NCI-H524 treated with DMSO at 0.1 percent for 48 hours (cell line): ENCODE measurements at regions not wholly inside any gene's neighbourhood (a gene's known extent, or its start where the extent isn't known, plus 50 kb on each side); places are given as distances from the start of the nearest gene placed in this dataset.
A peak's percentile ranks its signal among the peaks of the same experiment; 100 is the strongest.

ENCODE experiments used
- DNase-seq: peaks from one replicate; lab custom pipeline; 2025; lab: John Stamatoyannopoulos, UW

DNA sequence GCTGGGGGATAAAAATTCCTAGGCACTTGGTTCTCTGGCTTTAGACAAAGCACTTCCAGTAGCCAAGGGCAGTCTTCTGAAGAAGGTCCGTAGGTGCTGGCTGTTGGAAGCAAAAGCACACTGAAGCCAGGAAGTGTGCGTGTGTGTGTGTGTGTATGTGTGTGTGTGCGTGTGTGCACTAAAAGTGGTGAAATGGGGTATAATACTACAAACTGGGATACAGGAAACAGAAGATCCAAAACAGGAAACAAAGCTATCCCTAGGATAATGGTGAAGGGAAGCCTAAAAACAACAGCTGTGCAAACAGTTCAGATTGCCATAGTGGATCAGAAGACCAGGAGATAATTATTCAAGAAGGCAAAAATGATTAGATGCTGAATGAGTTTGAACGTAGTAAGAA lies 103.4 kb downstream of the IL20RB start:
- DNase-seq, result no peak

DNA sequence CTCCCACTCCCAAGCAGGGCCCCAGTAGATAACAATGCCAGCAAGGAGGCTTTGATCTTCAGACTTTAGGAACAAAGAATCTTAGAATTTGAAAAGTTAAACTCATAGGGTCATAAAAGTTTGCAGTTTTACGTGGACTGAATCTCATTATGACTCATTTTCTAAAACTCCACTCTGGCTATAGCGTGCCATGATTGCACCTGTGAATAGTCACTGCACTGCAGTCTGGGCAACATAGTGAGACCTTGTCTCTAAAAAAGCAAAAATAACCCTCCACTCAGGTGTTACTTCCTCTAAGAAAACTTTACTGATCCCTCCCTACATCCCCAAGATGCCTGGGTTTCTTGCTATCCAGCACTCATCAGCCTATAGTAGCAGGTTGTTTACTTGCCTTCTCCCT lies 104.5 kb downstream of the IL20RB start:
- no peak for DNase-seq

DNA sequence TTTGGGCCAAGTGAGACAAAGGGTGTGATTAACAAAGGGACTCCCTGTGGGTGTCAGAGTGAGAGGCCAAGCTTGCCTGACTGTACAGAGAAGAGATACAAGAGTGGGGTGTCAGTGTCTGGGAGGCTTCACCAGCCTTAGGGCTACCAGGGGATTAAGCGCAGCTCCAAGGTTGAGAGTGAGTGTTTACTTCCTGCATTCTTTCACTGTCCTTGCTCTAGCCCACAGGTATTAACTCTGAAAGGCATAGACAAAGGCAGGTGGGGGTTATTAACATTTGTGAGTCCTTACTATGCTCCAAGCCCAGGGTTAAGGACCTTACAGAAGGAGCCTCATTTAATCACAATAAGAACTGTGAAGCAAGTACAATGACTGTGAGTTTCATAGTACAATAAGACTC lies 107.6 kb downstream of the IL20RB start:
- DNase-seq, result no peak

DNA sequence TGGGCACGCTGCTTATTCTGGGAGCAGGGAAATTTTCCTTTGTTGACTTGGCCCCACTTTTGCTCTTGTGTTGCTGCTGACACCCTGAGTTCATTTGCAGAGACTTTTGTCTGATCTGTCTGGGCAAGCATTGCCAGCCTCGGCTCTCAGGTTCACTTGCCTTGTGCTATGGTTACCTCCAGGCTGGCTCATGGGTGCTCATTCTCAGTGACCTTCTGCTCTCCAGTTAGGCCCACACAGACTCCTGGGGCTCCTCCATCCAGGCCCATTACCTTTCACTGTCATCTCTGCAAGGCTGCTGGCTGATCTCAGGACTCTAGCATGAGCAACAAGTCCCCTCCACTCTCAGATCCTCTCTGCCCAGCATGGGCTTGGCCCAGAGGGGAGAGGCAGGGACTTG lies 108.3 kb downstream of the IL20RB start:
- DNase-seq, result no peak

DNA sequence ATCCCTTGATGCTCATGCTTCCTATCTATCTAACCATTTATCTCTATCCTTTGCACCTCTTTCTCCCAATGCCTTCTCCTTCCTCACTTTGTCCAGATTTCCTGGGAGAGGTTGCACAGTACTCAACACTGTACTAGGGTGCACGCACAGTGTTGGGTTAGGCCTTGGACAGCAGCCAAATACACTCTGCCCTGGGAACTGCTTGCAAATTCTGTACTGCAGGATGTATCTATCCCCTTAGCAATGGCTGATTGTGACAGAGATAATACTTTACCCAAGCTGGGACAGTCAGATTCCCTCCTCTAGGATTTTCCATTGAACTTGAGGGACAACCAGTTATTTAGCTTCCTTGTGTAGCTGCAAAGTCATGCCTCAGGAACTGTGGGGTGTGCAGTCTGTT lies 113.3 kb downstream of the IL20RB start:
- no peak for DNase-seq

DNA sequence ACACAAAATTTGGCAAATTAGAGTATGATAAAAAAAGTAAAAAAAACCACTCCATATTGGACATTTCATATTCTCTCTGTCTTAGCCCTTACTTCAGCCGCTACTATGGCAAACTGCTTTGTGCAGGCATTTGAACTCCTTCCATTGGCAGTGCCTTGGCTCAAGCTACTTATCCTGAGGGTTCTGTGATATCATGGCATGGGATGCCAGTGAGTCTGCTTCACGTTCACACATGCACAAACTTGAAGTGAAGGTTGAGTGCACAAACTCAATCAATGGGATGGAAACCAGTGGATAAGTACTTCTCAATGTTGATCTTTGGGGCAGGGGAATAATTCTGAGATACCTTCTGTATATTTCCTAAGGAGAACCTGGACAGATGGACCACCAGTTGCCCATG lies 117.2 kb downstream of the IL20RB start:
- no peak for DNase-seq

DNA sequence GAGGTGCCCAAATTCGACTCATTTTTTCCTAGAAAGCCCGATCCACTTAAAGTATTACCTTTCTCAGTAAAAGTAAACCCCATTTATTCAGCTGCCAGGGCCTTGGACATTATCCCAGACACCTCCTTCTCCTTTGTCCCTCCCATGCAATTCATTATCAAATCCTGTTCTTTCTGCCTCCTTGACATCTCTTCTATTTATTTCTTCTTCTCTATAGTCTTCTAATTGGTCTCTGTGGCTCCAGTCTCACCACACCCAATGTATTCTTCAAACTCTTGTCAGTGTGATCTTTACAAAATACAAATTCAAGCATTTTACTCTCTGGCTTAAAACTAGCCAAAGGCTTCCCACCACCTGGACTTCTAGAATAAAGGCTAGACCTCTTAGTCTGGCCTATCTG lies 120.3 kb downstream of the IL20RB start:
- DNase-seq, result no peak

DNA sequence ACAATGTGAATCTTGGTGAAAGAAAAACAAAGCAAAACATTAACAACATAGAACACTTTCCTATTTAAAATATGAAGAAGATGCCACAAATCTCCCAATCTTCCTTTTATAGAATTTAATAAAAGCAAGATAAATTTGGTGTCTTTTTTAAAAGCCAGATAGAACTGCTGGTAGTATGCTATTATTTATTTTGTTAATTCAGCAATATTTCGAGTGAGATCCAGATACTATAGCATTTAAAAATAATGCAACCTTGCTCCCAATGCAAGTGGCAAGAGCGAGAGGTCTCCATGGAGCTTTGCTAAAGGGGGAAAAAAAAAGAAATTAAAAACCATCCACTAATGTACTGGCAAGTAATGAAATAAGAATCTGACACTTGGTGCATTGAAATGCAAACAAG lies 121.8 kb downstream of the IL20RB start:
- DNase-seq, result no peak

DNA sequence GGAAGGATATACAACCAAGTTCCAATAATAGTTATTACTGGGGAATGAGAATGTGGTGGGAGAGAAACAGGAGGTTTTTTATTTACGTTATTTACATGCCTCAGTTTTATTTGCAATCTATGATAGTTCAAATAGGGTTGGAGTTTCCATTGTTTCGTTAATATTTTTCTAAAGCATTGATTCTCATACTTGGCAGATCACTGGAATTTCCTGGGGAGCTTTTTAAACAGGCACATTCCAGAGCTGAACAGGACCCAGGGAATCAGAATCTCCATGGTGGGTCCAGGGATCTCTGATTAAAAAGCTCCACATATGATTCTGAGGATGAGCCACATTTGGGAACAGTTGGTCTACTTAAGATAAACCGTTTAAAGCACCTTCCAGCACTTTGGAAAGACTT lies 123.9 kb downstream of the IL20RB start:
- DNase-seq, result peak; percentile 91

DNA sequence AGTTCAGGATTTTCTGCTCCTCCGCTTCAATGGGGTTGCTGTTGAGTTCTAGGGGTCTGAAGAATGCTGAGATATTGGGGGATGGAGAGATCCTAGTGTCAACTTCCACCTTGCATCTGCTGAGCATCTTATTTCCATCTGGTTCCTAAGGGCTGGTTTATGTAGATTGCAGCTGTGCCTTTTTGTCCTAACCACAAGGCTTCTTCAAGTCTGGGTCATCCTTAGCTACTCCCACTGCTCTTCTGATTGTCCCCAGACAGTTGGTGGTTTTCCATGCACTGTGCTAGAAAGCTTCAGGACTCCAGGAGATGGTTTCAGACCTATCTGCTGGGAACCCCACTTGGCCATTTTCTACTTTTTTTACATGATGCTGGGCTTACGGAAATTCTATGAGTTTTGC lies 125.0 kb downstream of the IL20RB start:
- DNase-seq, result no peak

DNA sequence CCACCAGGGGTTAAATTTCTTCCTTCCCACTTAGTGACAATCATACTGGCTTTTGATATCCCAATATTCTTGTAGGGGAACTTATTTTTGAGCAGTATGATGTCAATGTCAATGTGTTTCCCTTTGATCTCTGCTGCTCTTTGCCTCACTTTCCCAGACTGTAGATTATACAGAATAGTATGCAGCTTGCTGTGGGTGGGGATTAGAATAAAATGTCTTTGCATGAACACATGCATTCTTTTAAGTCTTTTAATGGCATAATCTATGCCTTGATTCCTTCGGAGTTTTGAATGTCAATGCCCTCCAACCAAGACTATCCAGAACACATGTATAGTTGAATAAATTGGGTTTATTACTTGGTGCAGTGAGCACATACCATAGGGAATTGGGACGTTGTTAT lies 125.5 kb downstream of the IL20RB start:
- no peak for DNase-seq

DNA sequence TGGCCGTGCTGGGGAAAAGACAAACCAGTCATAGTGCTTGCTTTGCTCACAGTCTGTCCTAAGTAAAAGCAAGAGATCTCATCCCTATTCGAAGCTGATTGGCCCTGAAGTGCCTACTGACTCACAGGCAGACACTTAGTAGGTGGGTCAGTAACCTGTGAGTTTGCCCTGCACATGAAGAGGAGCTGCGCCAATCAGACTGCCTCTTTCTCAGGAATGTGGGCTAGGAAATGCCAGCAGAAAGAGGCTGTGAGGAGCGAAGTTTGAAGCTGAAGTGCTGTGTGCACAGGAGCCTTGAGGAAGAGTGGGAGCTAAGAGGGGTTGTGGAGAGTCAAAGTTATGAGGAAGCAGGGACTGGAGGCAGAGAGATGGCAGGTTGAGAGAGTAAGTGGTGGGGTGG lies 126.8 kb downstream of the IL20RB start:
- no peak for DNase-seq

DNA sequence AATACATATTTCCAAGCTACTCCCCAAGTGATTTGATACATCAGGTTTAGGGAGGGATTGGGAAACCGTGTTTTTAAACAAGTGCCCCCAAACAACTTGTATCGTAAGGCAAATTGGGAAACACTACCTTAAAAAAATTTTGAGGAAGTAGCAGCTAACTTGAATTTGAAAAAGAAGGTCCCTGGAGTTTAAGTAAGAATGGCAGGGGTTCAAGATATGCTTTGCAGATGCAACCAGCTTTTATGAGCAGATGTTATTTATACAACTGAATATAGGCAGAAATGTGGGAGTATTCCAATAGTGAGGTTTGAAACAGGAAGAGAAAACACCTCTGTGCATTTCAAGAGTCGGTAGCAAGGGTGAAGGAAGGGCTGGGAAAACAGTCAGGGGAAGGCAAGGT lies 139.6 kb downstream of the IL20RB start:
- no peak for DNase-seq

DNA sequence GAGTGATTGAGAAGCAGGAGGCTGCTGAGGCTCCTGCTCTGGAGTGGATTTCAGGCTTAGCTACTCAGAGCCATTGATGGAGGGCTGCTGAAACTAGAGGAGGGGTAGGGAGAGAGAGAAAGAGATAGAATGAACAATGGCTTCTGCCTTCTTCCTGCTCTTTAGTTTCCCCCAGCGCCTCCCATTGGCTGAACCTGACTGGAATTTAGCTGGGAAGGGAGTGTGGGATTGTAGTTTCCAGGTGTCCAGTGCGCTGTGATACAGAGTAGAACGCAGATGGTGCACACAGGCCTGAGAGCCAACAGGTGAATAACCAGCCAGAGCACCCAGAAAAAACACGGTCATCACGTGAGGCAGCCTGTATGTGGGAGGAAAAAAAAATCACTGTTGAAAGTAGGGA lies 140.1 kb downstream of the IL20RB start:
- no peak for DNase-seq

DNA sequence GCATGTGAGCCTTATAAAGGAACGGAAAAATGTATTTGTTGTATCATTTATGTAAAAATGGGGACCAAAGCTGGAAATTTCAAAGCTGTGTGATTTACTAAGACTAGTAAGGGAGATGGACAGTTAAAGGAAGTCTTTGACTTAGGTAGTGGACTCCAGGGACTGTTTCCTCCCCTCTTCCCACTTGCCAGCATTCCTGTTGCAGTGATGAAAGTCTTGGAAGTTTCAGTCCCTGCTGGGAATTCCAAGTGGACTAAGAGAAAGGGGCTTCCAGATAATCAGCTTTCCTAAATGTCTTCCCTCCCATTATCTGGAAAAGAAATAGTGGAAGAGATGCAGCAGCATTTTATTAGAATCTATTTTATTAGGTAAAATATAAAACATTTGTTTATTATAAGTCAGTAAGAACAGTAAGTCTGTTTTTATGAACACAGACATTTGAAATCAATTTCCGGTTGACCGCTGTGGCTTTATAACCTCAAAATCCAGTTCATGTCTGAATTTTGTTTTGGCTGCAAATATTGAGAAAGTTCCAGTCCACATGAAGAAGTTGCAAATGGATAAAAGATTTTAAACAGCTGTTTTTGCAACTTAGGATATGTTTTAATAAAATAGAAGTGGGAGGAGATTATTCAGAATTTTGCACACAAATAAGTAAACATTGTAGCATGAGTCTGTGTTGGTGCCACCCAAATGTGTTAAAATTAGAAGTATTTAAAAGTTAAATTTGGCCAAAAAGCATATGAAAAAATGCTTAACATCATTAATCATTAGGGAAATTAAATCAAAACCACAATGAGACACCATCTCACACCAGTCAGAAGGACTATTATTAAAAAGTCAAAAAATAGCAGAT lies 141.8 kb downstream of the IL20RB start:
- DNase-seq, result no peak

DNA sequence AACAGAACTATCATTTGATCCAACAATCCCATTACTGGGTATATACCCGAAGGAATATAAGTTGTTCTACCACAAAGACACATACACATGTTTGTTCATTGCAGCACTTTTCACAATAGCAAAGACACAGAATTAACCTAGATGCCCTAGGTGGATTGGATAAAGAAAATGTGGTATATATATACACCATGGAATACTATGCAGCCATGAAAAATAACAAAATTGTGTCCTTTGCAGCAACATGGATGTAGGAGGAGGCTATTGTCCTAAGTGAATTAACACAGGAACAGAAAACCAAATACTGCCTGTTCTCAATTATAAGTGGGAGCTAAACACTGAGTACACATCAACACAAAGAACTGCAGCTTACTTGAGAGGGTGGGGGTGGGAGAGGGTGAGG lies 142.5 kb downstream of the IL20RB start:
- DNase-seq, result no peak

DNA sequence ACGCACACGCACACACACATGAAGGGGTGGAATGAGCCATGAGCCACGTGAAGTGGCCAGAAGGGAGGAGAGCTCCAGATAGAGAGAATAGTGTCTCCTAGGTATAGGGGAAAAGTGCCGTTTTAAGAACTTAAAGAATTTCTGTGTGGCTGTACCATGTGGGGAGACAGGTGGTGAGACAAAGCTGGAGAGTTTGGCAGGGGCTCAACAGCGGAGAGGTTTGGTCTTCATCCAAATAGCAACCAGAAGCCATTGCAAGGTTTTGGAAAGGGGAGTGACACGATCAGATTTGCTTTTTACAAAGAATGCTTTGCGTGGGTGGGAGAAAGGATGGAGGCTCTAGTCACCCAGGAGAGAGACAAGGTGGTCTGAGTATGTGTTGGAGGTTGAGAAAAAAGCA lies 146.0 kb downstream of the IL20RB start:
- DNase-seq, result peak; percentile 19

DNA sequence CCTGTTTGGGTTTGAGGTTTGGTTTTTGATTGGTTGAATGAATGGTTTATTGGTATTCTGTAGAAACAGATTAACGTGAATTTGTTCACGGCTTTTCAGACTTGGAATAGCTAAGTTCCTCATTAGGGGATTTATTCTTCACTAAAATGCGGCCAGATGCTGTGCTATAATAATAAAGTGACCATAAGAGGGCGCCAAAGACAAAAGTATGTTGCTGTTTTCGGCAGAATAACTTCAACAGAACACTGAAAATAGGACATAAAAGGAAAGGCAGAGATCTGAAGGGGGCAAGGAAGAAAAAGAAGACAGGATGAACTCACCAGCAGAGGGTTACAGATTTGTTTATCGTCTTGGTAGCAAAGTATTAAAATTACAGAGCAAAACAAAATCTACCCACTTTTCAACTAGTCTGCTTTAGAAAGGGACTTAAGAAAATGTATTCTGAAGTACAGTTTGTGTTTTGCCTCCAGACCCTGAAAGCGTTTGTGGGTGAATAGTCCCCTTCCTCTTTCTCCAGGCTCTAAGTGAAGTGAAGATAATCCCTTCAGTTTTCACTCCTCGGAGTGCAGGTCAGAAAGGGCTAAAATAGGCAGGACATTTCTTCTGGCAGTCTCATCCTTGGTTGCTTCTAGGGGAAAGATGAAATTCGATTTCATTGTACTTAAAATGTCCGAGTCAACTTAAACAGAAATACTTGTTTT lies 147.6 kb downstream of the IL20RB start:
- peak; percentile 76 for DNase-seq

DNA sequence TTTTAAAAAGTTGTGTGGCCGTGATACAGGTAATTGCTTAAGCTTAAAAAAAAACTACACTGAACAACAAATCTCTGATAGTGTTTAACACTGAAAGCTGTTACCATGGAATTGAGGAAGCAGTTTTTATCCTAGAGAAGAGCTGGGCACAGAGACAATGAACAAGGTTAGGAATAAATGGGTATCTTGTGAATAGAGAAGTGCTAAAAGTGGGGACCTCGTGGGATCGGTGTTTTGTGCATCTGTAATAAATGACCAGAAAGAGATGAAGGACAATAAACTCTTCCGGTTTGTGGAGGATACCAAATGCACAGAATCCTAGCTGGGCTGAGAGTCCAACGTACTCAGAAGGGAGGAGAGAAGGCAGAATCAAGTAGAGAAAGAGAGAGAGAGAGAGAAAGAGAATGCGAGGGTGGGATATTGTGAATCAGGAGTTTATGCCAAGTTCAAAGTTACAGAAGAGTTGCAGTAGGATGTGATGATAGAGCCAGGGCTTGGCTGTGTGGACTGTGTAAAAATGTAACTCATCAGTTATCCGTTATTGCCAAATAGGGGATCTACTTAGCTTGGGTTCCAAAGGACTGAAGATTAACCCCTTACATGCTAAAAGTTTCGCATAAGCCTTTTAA lies 148.9 kb downstream of the IL20RB start:
- DNase-seq, result no peak

DNA sequence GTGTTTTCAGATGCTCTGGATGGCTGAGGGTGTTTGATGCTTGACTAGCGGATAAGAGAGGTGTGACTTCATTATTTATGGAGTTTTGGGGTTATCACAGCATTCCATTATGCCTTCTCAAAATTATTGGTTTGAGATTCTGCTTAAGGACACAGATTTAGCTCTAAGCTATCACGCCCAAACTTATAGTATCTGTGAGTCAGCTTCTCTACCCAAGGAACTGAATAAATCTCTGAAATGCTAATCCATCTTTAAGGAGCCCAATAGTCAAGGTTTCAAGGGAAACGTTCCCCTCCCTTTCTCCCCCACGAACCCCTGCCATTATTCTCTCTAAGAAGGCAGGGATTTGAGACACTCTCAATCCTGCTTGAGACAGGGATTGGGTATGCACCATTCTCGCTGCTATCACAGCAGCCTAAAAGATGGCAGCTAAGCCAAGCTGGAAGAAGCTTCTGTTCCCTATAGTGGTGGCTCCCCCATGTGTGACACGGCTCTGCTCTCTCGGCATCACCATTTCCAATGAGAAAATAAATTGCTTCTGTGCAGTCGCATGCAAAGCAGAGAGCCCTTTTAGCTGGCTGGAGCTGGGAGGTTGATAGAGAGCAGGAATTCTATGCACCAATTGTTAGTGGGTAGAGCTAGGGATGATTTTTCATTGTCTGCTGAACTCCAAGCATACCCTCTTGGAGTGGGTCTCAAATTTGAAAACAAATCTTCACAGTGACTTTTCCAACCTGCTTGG lies 151.1 kb downstream of the IL20RB start:
- no peak for DNase-seq

DNA sequence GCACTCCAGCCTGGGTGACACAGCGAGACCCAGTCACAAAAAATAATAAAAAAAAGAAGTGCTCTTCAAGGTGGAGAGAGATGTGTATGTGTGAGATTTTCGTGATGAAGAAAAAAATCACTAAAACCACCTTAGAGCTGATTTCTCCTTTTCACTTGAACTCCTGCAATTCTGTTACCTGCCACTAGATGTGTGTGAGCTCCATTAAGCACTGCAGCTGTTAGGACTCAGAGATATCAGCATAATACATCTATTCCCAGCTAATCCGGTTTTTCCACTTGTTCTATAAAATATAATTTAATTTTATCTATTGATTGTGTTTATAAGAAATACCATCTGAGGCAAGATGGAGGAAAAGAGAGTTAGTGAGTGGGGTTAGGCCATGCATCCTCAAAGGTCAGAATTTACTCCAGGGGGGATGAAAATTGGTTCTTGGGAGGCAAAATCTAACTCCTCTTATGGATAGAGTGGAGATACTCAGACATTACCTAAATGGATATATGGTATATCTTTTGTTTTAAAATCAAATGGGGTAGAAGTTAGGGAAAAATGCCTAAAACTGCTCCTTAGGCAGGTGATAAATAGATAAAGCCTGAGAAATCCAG lies 152.7 kb downstream of the IL20RB start:
- DNase-seq, result no peak

DNA sequence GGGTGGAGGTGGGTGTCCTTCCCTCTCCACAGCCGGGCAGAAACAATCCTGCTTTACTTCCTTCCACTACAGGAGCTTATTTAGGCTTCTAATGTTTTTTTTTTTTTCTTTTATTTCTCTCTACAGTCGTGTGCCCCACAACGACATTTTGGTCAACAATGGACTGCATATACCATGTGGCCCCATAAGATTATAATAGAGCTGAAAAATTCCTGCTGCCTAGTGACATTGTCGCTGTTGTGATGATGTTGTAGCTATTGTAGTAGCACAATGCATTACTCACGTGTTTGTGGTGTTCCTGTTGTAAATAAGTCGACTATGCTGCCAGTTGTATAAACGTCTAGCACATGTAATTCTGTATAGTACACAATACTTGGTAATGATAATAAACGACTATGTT lies 153.7 kb downstream of the IL20RB start:
- DNase-seq, result no peak
